HG03135 (cell line): ENCODE measurements at regions not wholly inside any gene's neighbourhood (a gene's known extent, or its start where the extent isn't known, plus 50 kb on each side); places are given as distances from the start of the nearest gene placed in this dataset.

ENCODE experiments used
- ATAC-seq: cut with Tn5 transposase; IDR thresholded peaks from one replicate; pipeline ENCODE4 v1.9.1; 2021; ENCODE audit warnings: mild to moderate bottlenecking, moderate library complexity; ENCODE audit not compliant: unreplicated experiment

GRCh38 chr10:108465871-108466641 lies 1301.5 kb upstream of the SORCS1 start:
- ATAC-seq: no peak

GRCh38 chr10:108462005-108462404 lies 1297.5 kb upstream of the SORCS1 start:
- no peak for ATAC-seq

GRCh38 chr10:108454793-108455192 lies 1290.3 kb upstream of the SORCS1 start:
- ATAC-seq: no peak

- ATAC-seq: no peak
Observed at GRCh38 chr10:108454224-108454623, 1289.7 kb upstream of the SORCS1 start.

- ATAC-seq: no peak
Observed at GRCh38 chr10:108453166-108453565, 1288.7 kb upstream of the SORCS1 start.

GRCh38 chr10:108452533-108452932 lies 1288.0 kb upstream of the SORCS1 start:
- ATAC-seq: no peak

- no peak for ATAC-seq
Observed at GRCh38 chr10:108450280-108450679, 1285.8 kb upstream of the SORCS1 start.

GRCh38 chr10:108445746-108446145 lies 1281.2 kb upstream of the SORCS1 start:
- ATAC-seq: no peak

GRCh38 chr10:108443636-108444035 lies 1279.1 kb upstream of the SORCS1 start:
- ATAC-seq: no peak

- no peak for ATAC-seq
Observed at GRCh38 chr10:108439397-108439796, 1274.9 kb upstream of the SORCS1 start.

GRCh38 chr10:108436096-108436495 lies 1271.6 kb upstream of the SORCS1 start:
- ATAC-seq: no peak

GRCh38 chr10:108434559-108435252 lies 1270.2 kb upstream of the SORCS1 start:
- ATAC-seq: no peak

- ATAC-seq: no peak
Observed at GRCh38 chr10:108427146-108427545, 1262.6 kb upstream of the SORCS1 start.

- no peak for ATAC-seq
Observed at GRCh38 chr10:108425283-108425964, 1260.9 kb upstream of the SORCS1 start.

GRCh38 chr10:108424656-108425055 lies 1260.2 kb upstream of the SORCS1 start:
- ATAC-seq: no peak

- ATAC-seq: no peak
Observed at GRCh38 chr10:108422286-108422685, 1257.8 kb upstream of the SORCS1 start.

- no peak for ATAC-seq
Observed at GRCh38 chr10:108421266-108421665, 1256.8 kb upstream of the SORCS1 start.

- ATAC-seq: no peak
Observed at GRCh38 chr10:108413954-108414353, 1249.4 kb upstream of the SORCS1 start.

- no peak for ATAC-seq
Observed at GRCh38 chr10:108412323-108412722, 1247.8 kb upstream of the SORCS1 start.

GRCh38 chr10:108411894-108412293 lies 1247.4 kb upstream of the SORCS1 start:
- ATAC-seq: no peak

GRCh38 chr10:108411206-108411605 lies 1246.7 kb upstream of the SORCS1 start:
- no peak for ATAC-seq

GRCh38 chr10:108410236-108410635 lies 1245.7 kb upstream of the SORCS1 start:
- no peak for ATAC-seq
